HuH-7.5 (cell line): ENCODE measurements at regions not wholly inside any gene's neighbourhood (a gene's known extent, or its start where the extent isn't known, plus 50 kb on each side); places are given as distances from the start of the nearest gene placed in this dataset.
"Not testable (repeated sequence)": the region's sequence is repeated elsewhere in the genome, so short reads cannot be mapped to it uniquely, and the experiment has no call there.

Experiments used
- DNase-seq: peaks from one replicate; pipeline ENCODE4 v3.0.0; 2011; ENCODE audit warnings: low spot score

- no peak for DNase-seq
Measured at GRCh38 chr4:101670370-101670769, 120.2 kb upstream of the BANK1 start.

GRCh38 chr4:101669832-101670188, 120.7 kb upstream of the BANK1 start:
- DNase-seq = no peak

GRCh38 chr4:101669138-101669831, 121.2 kb upstream of the BANK1 start:
- DNase-seq = no peak

- no peak for DNase-seq
Measured at GRCh38 chr4:101667348-101667747, 123.2 kb upstream of the BANK1 start.

- no peak for DNase-seq
Measured at GRCh38 chr4:101660607-101661006, 129.9 kb upstream of the BANK1 start.

- no peak for DNase-seq
Measured at GRCh38 chr4:101655857-101656256, 134.7 kb upstream of the BANK1 start.

GRCh38 chr4:101655005-101655404, 135.5 kb upstream of the BANK1 start:
- no peak for DNase-seq

- no peak for DNase-seq
Measured at GRCh38 chr4:101651778-101652177, 138.8 kb upstream of the BANK1 start.

GRCh38 chr4:101649790-101650515, 140.6 kb upstream of the BANK1 start:
- DNase-seq = no peak

- DNase-seq = no peak
Measured at GRCh38 chr4:101647710-101648034, 142.9 kb upstream of the BANK1 start.

- no peak for DNase-seq
Measured at GRCh38 chr4:101644516-101644915, 146.0 kb upstream of the BANK1 start.

- DNase-seq = no peak
Measured at GRCh38 chr4:101643186-101643837, 147.2 kb upstream of the BANK1 start.

- DNase-seq = not testable (repeated sequence)
Measured at GRCh38 chr4:101632766-101633165, 157.8 kb upstream of the BANK1 start.

GRCh38 chr4:101630319-101630986, 160.1 kb upstream of the BANK1 start:
- DNase-seq = no peak

- no peak for DNase-seq
Measured at GRCh38 chr4:101621120-101621519, 169.4 kb upstream of the BANK1 start.

- no peak for DNase-seq
Measured at GRCh38 chr4:101615652-101616051, 174.9 kb upstream of the BANK1 start.

- not testable (repeated sequence) for DNase-seq
Measured at GRCh38 chr4:101606989-101607388, 183.5 kb upstream of the BANK1 start.

GRCh38 chr4:101604976-101605375, 185.6 kb upstream of the BANK1 start:
- DNase-seq = no peak

- DNase-seq = no peak
Measured at GRCh38 chr4:101600287-101600686, 190.2 kb upstream of the BANK1 start.

GRCh38 chr4:101599620-101600019, 190.9 kb upstream of the BANK1 start:
- DNase-seq = no peak

GRCh38 chr4:101596781-101597552, 193.6 kb upstream of the BANK1 start:
- no peak for DNase-seq

GRCh38 chr4:101594588-101594987, 195.9 kb upstream of the BANK1 start:
- DNase-seq = no peak
